K562 (cell line): ENCODE measurements at regions not wholly inside any gene's neighbourhood (a gene's known extent, or its start where the extent isn't known, plus 50 kb on each side); places are given as distances from the start of the nearest gene placed in this dataset.
A peak's percentile ranks its signal among the peaks of the same experiment; 100 is the strongest.

ENCODE experiments used
- BMI1 ChIP-seq: fragments of 150-350 bp; IDR thresholded peaks from 2 replicates; pipeline ENCODE4 v1.6.1; 2014; ENCODE audit warnings: low read length
- CSDE1 ChIP-seq, 2 experiments: fragments of 450-650 bp; IDR thresholded peaks; 2 replicates each; pipeline ENCODE4 v1.6.1; 2016; ENCODE audit warnings: mild to moderate bottlenecking in 1 of 2
- ETV5 ChIP-seq: sonication (generic); formaldehyde crosslinking; IDR thresholded peaks from 2 replicates; pipeline ENCODE4 v1.4.0; 2020; ENCODE audit warnings: low read depth, mild to moderate bottlenecking, missing genetic modification reagents
- FIP1L1 ChIP-seq: fragments of 200-400 bp; formaldehyde crosslinking; IDR thresholded peaks from 2 replicates; pipeline ENCODE4 v1.6.1; 2018; ENCODE audit warnings: mild to moderate bottlenecking, low read depth, low read length; ENCODE audit not compliant: poor library complexity, severe bottlenecking
- HDAC2 ChIP-seq: fragments of 450-650 bp; IDR thresholded peaks from 2 replicates; pipeline ENCODE4 v1.6.1; 2016; ENCODE audit warnings: mild to moderate bottlenecking
- MBD2 ChIP-seq: sonication (generic); IDR thresholded peaks from 2 replicates; pipeline ENCODE4 v1.6.1; 2016; ENCODE audit warnings: low read depth, borderline replicate concordance
- NR2C1 ChIP-seq, 2 experiments: fragments of 450-650 bp; IDR thresholded peaks; 2 replicates each; pipeline ENCODE4 v1.6.1; 2017; ENCODE audit warnings: mild to moderate bottlenecking in 2 of 2, antibody characterized with exemption in 1 of 2, inconsistent platforms in 1 of 2, missing compliant biosample characterization in 1 of 2, missing genetic modification characterization in 1 of 2
- NR2F6 ChIP-seq: fragments of 450-650 bp; formaldehyde crosslinking; IDR thresholded peaks from 2 replicates; pipeline ENCODE4 v1.4.0; 2020; ENCODE audit warnings: mild to moderate bottlenecking
- POLR2B ChIP-seq: fragments of 450-650 bp; IDR thresholded peaks from 2 replicates; pipeline ENCODE4 v1.6.1; 2018; ENCODE audit warnings: low read depth; ENCODE audit not compliant: partially characterized antibody
- RFX5 ChIP-seq: IDR thresholded peaks from 2 replicates; pipeline ENCODE4 v1.6.1; 2011; ENCODE audit warnings: low read depth, mild to moderate bottlenecking, improper control_type of control experiment, low read length
- RUNX1 ChIP-seq: sonication (generic); IDR thresholded peaks from 2 replicates; pipeline ENCODE4 v1.6.1; 2016; ENCODE audit warnings: antibody characterized with exemption, low read depth
- XRCC4 ChIP-seq: IDR thresholded peaks from one replicate; pipeline ENCODE4 v1.6.1; 2011; ENCODE audit not compliant: insufficient read depth, insufficient read length; ENCODE audit errors: extremely low read depth
- TF ChIP-seq, protein P1 (sequence below): fragments of 200-600 bp; sonication (generic); IDR thresholded peaks from one replicate; pipeline ENCODE4 v1.6.1; 2012; ENCODE audit warnings: mild to moderate bottlenecking, low read depth, low read length, inconsistent platforms
- TF ChIP-seq, protein P2 (sequence below), 2 experiments: IDR thresholded peaks; 2 replicates each; pipeline ENCODE4 v1.6.1; 2012; ENCODE audit warnings: improper control_type of control experiment in 2 of 2, low read depth in 2 of 2, low read length in 2 of 2, borderline replicate concordance in 1 of 2

DNA sequence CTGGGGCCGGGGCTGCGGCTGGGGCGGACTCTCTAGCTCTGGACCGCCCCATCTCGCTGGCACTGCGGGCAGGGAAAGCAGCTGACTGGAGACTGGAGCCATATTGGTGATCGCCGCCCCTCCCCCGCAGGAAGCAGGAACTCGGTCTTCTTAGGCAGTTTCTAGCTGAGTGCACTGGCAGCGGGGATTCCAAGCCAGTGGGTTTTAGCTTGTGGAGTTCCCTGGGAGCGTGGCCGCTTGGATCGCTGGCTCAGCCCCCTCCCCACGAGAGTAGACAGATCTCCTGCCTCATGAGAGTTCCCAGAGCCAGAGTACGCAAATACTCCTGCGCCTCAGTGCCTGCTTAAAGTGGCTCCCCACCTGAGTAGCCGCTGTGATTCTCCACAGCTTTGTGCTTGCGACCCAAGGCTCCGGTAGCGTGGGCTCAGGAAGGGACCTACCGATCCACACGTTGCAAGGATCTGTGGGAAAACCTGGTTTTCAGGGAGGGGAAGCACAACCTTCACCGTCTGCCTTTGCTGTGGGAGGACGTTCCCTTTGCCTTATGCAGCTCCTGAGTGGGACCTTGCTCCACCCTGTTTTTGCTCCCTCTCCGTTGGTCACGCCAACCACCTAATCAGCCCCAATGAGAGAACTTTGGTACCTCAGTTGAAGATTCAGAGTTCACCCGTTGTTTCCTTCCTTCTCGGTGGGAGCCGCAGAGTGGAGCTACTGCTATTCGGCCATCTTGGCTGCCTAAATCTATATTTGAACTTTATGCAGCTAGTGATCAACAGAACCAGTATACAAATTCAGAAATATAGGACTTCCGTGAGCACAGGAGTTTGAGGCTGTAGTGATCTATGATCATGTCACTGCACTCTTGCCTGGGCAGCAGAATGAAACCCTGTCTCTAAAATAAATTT is 803.9 kb upstream of the PCDH10 start (continued):
- TF ChIP-seq, protein P1, sequence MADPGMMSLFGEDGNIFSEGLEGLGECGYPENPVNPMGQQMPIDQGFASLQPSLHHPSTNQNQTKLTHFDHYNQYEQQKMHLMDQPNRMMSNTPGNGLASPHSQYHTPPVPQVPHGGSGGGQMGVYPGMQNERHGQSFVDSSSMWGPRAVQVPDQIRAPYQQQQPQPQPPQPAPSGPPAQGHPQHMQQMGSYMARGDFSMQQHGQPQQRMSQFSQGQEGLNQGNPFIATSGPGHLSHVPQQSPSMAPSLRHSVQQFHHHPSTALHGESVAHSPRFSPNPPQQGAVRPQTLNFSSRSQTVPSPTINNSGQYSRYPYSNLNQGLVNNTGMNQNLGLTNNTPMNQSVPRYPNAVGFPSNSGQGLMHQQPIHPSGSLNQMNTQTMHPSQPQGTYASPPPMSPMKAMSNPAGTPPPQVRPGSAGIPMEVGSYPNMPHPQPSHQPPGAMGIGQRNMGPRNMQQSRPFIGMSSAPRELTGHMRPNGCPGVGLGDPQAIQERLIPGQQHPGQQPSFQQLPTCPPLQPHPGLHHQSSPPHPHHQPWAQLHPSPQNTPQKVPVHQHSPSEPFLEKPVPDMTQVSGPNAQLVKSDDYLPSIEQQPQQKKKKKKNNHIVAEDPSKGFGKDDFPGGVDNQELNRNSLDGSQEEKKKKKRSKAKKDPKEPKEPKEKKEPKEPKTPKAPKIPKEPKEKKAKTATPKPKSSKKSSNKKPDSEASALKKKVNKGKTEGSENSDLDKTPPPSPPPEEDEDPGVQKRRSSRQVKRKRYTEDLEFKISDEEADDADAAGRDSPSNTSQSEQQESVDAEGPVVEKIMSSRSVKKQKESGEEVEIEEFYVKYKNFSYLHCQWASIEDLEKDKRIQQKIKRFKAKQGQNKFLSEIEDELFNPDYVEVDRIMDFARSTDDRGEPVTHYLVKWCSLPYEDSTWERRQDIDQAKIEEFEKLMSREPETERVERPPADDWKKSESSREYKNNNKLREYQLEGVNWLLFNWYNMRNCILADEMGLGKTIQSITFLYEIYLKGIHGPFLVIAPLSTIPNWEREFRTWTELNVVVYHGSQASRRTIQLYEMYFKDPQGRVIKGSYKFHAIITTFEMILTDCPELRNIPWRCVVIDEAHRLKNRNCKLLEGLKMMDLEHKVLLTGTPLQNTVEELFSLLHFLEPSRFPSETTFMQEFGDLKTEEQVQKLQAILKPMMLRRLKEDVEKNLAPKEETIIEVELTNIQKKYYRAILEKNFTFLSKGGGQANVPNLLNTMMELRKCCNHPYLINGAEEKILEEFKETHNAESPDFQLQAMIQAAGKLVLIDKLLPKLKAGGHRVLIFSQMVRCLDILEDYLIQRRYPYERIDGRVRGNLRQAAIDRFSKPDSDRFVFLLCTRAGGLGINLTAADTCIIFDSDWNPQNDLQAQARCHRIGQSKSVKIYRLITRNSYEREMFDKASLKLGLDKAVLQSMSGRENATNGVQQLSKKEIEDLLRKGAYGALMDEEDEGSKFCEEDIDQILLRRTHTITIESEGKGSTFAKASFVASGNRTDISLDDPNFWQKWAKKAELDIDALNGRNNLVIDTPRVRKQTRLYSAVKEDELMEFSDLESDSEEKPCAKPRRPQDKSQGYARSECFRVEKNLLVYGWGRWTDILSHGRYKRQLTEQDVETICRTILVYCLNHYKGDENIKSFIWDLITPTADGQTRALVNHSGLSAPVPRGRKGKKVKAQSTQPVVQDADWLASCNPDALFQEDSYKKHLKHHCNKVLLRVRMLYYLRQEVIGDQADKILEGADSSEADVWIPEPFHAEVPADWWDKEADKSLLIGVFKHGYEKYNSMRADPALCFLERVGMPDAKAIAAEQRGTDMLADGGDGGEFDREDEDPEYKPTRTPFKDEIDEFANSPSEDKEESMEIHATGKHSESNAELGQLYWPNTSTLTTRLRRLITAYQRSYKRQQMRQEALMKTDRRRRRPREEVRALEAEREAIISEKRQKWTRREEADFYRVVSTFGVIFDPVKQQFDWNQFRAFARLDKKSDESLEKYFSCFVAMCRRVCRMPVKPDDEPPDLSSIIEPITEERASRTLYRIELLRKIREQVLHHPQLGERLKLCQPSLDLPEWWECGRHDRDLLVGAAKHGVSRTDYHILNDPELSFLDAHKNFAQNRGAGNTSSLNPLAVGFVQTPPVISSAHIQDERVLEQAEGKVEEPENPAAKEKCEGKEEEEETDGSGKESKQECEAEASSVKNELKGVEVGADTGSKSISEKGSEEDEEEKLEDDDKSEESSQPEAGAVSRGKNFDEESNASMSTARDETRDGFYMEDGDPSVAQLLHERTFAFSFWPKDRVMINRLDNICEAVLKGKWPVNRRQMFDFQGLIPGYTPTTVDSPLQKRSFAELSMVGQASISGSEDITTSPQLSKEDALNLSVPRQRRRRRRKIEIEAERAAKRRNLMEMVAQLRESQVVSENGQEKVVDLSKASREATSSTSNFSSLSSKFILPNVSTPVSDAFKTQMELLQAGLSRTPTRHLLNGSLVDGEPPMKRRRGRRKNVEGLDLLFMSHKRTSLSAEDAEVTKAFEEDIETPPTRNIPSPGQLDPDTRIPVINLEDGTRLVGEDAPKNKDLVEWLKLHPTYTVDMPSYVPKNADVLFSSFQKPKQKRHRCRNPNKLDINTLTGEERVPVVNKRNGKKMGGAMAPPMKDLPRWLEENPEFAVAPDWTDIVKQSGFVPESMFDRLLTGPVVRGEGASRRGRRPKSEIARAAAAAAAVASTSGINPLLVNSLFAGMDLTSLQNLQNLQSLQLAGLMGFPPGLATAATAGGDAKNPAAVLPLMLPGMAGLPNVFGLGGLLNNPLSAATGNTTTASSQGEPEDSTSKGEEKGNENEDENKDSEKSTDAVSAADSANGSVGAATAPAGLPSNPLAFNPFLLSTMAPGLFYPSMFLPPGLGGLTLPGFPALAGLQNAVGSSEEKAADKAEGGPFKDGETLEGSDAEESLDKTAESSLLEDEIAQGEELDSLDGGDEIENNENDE: no peak
- TF ChIP-seq RUNX1: no peak
- TF ChIP-seq MBD2: peak; percentile 37; the same call in 1 of the 2 replicates
- TF ChIP-seq FIP1L1: no peak
- TF ChIP-seq NR2F6: no peak
- no peak for TF ChIP-seq BMI1
- TF ChIP-seq, protein P2, sequence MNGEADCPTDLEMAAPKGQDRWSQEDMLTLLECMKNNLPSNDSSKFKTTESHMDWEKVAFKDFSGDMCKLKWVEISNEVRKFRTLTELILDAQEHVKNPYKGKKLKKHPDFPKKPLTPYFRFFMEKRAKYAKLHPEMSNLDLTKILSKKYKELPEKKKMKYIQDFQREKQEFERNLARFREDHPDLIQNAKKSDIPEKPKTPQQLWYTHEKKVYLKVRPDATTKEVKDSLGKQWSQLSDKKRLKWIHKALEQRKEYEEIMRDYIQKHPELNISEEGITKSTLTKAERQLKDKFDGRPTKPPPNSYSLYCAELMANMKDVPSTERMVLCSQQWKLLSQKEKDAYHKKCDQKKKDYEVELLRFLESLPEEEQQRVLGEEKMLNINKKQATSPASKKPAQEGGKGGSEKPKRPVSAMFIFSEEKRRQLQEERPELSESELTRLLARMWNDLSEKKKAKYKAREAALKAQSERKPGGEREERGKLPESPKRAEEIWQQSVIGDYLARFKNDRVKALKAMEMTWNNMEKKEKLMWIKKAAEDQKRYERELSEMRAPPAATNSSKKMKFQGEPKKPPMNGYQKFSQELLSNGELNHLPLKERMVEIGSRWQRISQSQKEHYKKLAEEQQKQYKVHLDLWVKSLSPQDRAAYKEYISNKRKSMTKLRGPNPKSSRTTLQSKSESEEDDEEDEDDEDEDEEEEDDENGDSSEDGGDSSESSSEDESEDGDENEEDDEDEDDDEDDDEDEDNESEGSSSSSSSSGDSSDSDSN (IDR thresholded peaks at IDR 0.05; ENCODE audit: borderline replicate concordance in 1 of 2, low read depth in 2 of 2, low read length in 2 of 2): 0 out of 4 replicates have a peak, but pooled peaks of 1 of the 2 experiments have one; percentile 20
- 0 out of 2 replicates have a peak, but pooled peaks have one; percentile 13 for TF ChIP-seq HDAC2
- peak in 1 of 2 experiments; percentile 49; a peak in 1 of 4 replicates for TF ChIP-seq CSDE1 (IDR thresholded peaks at IDR 0.05)
- TF ChIP-seq RFX5: no peak
- no peak for TF ChIP-seq NR2C1 (IDR thresholded peaks at IDR 0.05)
- no peak for TF ChIP-seq NR2C1 (tag; IDR thresholded peaks at IDR 0.05)
- 0 out of 2 replicates have a peak, but pooled peaks have one; percentile 31 for TF ChIP-seq ETV5 (CRISPR knock-in tag)
- peak; percentile 65 for TF ChIP-seq POLR2B
- no peak for TF ChIP-seq XRCC4
